HEK293T (cell line): ENCODE measurements at regions not wholly inside any gene's neighbourhood (a gene's known extent, or its start where the extent isn't known, plus 50 kb on each side); places are given as distances from the start of the nearest gene placed in this dataset.
"Not testable (repeated sequence)": the region's sequence is repeated elsewhere in the genome, so short reads cannot be mapped to it uniquely, and the experiment has no call there.

ENCODE experiments used
- CTCF ChIA-PET: fragments of 350-600 bp; formaldehyde crosslinking; extraction: SDS; loops from one replicate; lab custom pipeline; 2021; ENCODE audit warnings: antibody characterized with exemption, inconsistent platforms; lab: Yijun Ruan, JAX
- POLR2A ChIA-PET: fragments of 350-600 bp; formaldehyde crosslinking; extraction: SDS; loops from one replicate; lab custom pipeline; 2020; ENCODE audit warnings: antibody characterized with exemption, inconsistent platforms; lab: Yijun Ruan, JAX
- DNase-seq: peaks from one replicate; pipeline ENCODE4 v3.0.0; 2012; ENCODE audit warnings: mixed read lengths; ENCODE audit errors: extremely low spot score
- ARNT ChIP-seq: fragments of 450-650 bp; IDR thresholded peaks from 2 replicates; pipeline ENCODE4 v1.6.1; 2017; ENCODE audit warnings: mild to moderate bottlenecking
- BHLHE40 ChIP-seq: fragments of 450-650 bp; IDR thresholded peaks from 2 replicates; pipeline ENCODE4 v1.6.1; 2016; ENCODE audit warnings: mild to moderate bottlenecking, moderate library complexity, borderline replicate concordance
- CTBP1 ChIP-seq: fragments of 450-650 bp; IDR thresholded peaks from 2 replicates; pipeline ENCODE4 v1.6.1; 2016; ENCODE audit warnings: borderline replicate concordance
- ELF4 ChIP-seq: fragments of 450-650 bp; IDR thresholded peaks from 2 replicates; pipeline ENCODE4 v1.6.1; 2017; ENCODE audit warnings: antibody characterized with exemption
- FOXA1 ChIP-seq: fragments of 450-650 bp; IDR thresholded peaks from 2 replicates; pipeline ENCODE4 v1.6.1; 2016; ENCODE audit warnings: mild to moderate bottlenecking
- FOXK2 ChIP-seq: fragments of 450-650 bp; IDR thresholded peaks from 2 replicates; pipeline ENCODE4 v1.6.1; 2016; ENCODE audit warnings: mild to moderate bottlenecking
- FOXM1 ChIP-seq: fragments of 450-650 bp; IDR thresholded peaks from 2 replicates; pipeline ENCODE4 v1.6.1; 2017; ENCODE audit warnings: mild to moderate bottlenecking, borderline replicate concordance
- HDGF ChIP-seq: fragments of 450-650 bp; IDR thresholded peaks from 2 replicates; pipeline ENCODE4 v1.6.1; 2017; ENCODE audit warnings: antibody characterized with exemption, borderline replicate concordance
- L3MBTL2 ChIP-seq: fragments of 450-650 bp; conservative IDR thresholded peaks from 2 replicates; pipeline ENCODE4 v1.6.1; 2016; ENCODE audit warnings: mild to moderate bottlenecking
- LEF1 ChIP-seq: fragments of 450-650 bp; IDR thresholded peaks from 2 replicates; pipeline ENCODE4 v1.6.1; 2017; ENCODE audit warnings: mild to moderate bottlenecking, borderline replicate concordance
- NFRKB ChIP-seq: fragments of 450-650 bp; IDR thresholded peaks from 2 replicates; pipeline ENCODE4 v1.6.1; 2016; ENCODE audit warnings: mild to moderate bottlenecking, moderate library complexity
- PKNOX1 ChIP-seq: fragments of 450-650 bp; IDR thresholded peaks from 2 replicates; pipeline ENCODE4 v1.6.1; 2016
- SP1 ChIP-seq: fragments of 450-650 bp; IDR thresholded peaks from 2 replicates; pipeline ENCODE4 v1.6.1; 2017
- SUZ12 ChIP-seq: fragments of 450-650 bp; IDR thresholded peaks from 2 replicates; pipeline ENCODE4 v1.6.1; 2016; ENCODE audit warnings: mild to moderate bottlenecking
- TARDBP ChIP-seq: fragments of 450-650 bp; IDR thresholded peaks from 2 replicates; pipeline ENCODE4 v1.6.1; 2016
- ZNF384 ChIP-seq: fragments of 450-650 bp; IDR thresholded peaks from 2 replicates; pipeline ENCODE4 v1.6.1; 2016

DNA sequence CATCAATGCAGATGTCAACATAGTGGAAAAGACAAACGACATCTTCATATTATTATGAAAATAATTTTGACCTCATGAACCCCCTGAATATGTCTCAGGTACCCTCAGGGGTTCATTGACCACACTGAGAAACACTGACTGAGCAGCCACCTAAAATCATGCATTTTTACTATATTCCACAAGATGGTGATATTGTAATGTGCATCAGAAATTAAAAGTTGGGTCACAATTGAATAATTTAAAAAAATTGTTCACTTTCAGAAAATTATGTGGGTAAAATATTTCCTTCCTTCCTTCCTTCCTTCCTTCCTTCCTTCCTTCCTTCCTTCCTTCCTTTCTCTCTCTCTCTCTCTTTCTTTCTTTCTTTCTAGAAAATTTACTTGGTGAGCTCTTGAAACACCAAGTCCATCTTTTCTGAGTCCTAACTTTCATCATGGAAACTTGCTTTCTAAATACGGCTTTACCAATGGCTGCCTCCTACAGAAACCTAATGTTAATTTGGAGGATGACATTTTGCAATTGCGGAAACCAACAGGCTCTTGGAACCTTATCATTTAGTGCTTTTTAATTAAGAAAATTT lies 103.6 kb downstream of the RTL3 start:
- CTCF ChIA-PET: interaction anchor here (0.6 kb wide), 1 partner anchor 527 kb away, joined by 5 read pairs; no protein-coding TSS in a partner anchor
- DNase-seq: no peak
- TF ChIP-seq NFRKB (no peak), TARDBP (no peak), ARNT (no peak), L3MBTL2 (no peak), SP1 (no peak), PKNOX1 (no peak), CTBP1 (no peak), LEF1 (no peak), FOXA1 (no peak), SUZ12 (no peak), BHLHE40 (no peak), FOXM1 (no peak), ELF4 (no peak), HDGF (no peak), ZNF384 (no peak), FOXK2 (no peak)
- POLR2A ChIA-PET: no interaction called here

DNA sequence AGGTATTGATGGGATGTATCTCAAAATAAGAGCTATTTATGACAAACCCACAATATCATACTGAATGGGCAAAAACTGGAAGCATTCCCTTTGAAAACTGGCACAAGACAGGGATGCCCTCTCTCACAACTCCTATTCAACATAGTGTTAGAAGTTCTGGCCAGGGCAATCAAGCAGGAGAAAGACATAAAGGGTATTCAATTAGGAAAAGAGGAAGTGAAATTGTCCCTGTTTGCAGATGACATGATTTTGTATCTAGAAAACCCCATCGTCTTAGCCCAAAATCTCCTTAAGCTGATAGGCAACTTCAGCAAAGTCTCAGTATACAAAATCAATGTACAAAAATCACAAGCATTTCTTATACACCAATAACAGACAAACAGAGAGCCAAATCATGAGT lies 106.5 kb downstream of the RTL3 start:
- DNase-seq, CTCF ChIA-PET, POLR2A ChIA-PET: not testable (repeated sequence)

DNA sequence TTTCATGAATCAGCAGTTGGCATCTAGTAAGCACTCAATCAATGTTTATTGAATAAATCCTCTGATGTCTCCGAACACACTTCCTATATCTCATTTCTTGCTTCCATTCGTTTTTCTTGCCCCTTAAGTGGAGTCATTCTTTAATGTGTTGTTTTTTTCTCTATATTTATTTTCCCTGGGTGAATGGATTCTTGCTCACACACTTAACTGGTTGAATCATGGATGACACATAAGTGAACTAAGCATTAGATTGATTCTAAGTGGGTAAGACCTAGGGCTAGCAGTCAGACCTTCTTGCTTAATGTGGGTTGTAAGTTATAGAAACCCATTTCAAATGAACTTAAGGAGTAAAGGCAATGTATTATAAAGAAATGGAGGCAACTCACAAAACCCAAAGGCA lies 111.1 kb downstream of the RTL3 start:
- TF ChIP-seq L3MBTL2 (no peak), SP1 (no peak), ZNF384 (no peak), NFRKB (no peak), BHLHE40 (no peak), ELF4 (no peak), HDGF (no peak), PKNOX1 (no peak)
- POLR2A ChIA-PET: no interaction called here
- no peak for DNase-seq
- CTCF ChIA-PET: no interaction called here

GRCh38 chrX:78545233-78545632 lies 113.9 kb downstream of the RTL3 start:
- DNase-seq: no peak
- CTCF ChIA-PET: no interaction called here
- TF ChIP-seq FOXK2 (no peak), NFRKB (no peak), FOXM1 (no peak), SP1 (no peak), ZNF384 (no peak)
- POLR2A ChIA-PET: no interaction called here

- ChIA-PET POLR2A (no interaction called here), CTCF (no interaction called here)
- no peak for DNase-seq
- TF ChIP-seq FOXM1 (no peak), HDGF (no peak), NFRKB (no peak), ARNT (no peak), TARDBP (no peak), FOXA1 (no peak), L3MBTL2 (no peak), ELF4 (no peak), CTBP1 (no peak), PKNOX1 (no peak), ZNF384 (no peak), SUZ12 (no peak), BHLHE40 (no peak), FOXK2 (no peak), SP1 (no peak), LEF1 (no peak)
These were observed 115.8 kb downstream of the RTL3 start for GRCh38 chrX:78543281-78543680.

DNA sequence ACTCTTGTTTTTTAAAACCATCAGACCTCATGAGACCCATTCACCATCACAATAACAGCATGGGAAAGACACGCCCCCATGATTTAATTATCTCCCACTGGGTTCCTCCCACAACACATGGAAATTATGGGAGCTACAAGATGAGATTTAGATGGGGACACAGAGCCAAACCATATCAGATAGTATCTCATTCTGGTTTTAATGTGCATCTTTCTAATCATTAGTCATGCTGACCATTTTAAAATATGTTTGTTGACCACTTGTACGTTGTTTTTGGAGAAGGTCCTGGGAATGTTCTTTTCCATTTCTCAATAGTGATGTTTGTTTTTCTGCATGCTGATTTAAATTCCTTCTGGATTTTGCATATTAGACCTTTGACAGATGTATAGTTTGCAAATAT lies 119.0 kb downstream of the RTL3 start:
- no peak for TF ChIP-seq HDGF
- TF ChIP-seq CTBP1: no peak
- TF ChIP-seq SP1: no peak
- no peak for TF ChIP-seq PKNOX1
- no peak for TF ChIP-seq LEF1
- no peak for TF ChIP-seq FOXM1
- TF ChIP-seq SUZ12: no peak
- TF ChIP-seq FOXK2: no peak
- TF ChIP-seq TARDBP: no peak
- no peak for TF ChIP-seq NFRKB
- no peak for TF ChIP-seq ARNT
- no peak for TF ChIP-seq FOXA1
- no peak for TF ChIP-seq L3MBTL2
- TF ChIP-seq ZNF384: no peak
- TF ChIP-seq ELF4: no peak
- TF ChIP-seq BHLHE40: no peak
- ChIA-PET CTCF (no interaction called here), POLR2A (no interaction called here)
- no peak for DNase-seq
